NK-92 treated with Interleukin-12 subunit alpha and Interleukin-12 subunit beta, amount 100 ng/mL, for 24 hours (cell line): ENCODE measurements at regions not wholly inside any gene's neighbourhood (a gene's known extent, or its start where the extent isn't known, plus 50 kb on each side); places are given as distances from the start of the nearest gene placed in this dataset.
"Not testable (repeated sequence)": the region's sequence is repeated elsewhere in the genome, so short reads cannot be mapped to it uniquely, and the experiment has no call there.

ENCODE experiments used
- DNase-seq: peaks from one replicate; lab custom pipeline; 2025; lab: John Stamatoyannopoulos, UW

DNA sequence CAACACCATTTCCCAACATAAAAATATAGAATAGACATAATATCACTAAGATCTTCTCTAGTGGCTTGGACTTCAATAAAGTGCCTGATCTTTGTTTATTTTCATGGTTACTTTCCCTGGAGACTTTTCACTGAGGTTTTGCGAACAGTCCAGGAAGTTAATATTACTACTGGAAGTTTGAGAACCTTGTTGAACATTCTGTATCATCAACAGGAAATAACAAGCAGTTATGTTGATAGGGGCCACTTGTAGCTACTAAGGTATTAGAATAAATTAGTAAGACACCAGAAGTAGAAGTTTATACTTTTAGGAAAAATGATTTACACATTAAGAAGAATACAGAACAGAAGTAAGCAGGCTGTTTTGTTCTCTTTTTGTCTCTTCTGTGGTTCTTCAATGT, 180.2 kb downstream of the TFAP2B start:
- no peak for DNase-seq

DNA sequence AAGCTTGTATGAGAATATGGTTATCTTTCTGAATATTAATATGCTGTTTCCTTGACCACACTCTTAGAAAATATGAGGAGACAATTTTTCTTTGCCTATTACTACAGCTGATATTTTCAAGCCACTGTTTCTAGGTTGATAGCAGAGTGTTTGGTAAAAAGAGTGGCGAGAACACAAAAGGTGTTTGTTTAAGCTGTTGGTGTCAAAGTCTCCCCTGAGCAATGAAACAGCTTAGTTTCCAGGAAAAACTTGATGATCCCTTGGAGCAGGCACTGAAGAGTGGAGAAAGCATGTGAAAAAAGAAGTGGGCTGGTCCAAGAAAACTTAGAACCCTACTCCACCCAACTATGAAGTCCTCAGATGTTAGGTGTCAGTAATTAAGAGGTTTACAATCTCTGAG, 182.7 kb downstream of the TFAP2B start:
- DNase-seq, result no peak

DNA sequence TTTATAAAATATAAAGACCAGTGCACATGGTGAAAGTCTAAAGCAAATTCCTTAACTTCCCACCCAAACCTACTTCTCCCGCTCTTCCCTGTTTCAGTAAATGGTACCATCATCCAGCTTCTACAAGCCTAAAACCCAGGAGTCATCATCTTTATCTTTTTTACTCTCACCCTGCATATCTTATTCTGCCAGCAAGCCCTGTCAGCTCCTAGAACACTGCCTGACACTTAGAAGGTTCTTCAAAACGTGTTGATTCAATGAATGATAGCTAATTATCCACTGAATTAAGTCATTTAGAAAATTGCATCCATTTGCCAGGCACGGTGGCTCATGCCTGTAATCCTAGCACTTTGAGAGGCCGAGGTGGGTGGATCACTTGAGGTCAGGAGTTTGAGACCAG, 185.7 kb downstream of the TFAP2B start:
- DNase-seq, result no peak

DNA sequence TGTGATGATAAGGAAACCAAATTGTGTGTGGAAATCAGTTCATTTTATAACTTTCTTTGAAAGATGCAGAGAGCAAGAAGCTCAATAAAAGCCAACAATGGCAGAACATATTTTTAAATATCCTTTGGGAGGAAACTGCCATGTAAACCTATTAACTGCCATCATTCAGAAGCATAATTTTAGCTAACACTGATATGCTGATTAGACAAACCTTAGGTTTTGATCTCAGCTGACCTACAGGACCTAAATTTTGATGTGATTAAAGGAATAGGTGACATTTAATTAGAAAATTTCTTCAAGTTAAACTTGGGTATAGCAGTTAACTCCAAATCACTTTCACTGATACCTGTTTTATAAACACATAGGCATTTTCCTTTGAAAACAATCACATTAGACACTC, 187.1 kb downstream of the TFAP2B start:
- DNase-seq, result no peak

DNA sequence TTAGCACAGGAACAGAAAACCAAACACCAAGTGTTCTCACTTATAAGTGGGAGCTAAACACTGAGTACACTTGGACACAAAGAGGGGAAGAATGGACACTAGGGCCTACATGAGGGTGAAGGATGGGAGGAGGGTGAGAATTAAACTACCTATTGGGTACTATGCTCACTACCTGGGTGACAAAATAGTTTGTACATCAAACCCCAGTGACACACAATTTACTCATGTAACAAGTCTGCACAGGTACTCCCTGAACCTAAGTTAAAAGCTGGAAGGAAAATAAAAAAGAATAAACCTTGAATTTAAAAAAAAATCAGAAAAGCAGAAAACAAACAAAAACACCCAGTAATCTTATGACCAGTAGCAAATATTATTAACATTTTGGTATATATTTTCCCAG, 188.6 kb downstream of the TFAP2B start:
- no peak for DNase-seq

DNA sequence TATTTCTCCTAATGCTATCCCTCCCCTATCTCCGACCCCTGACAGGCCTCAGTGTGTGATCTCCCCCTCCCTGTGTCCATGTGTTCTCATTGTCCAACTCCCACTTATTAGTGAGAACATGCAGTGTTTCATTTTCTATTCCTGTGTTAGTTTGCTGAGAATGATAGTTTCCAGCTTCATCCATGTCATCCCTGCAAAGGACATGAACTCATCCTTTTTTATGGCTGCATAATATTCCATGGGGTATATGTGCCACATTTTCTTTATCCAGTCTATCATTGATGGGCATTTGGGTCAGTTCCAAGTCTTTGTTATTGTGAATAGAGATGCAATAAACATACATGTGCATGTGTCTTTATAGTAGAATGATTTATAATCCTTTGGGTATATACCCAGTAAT, 190.0 kb downstream of the TFAP2B start:
- not testable (repeated sequence) for DNase-seq

DNA sequence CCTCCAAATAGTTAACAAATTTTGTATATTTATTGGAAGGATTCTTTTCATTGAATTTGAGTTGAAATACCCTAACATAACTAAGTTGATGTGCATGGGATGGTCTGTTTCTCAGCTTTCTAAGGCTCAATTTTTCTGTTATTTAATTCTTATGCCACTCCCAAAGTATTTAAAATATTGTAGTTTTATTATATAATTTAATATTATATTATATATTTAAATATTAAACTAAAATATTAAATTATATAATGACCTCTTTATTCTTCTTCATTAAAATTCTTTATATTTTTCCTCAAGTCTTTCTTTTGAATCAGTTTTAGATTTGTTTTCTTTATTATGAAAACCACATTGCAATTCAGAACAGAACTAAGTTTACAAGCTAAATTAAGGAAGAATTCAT, 194.7 kb downstream of the TFAP2B start:
- DNase-seq, result no peak

DNA sequence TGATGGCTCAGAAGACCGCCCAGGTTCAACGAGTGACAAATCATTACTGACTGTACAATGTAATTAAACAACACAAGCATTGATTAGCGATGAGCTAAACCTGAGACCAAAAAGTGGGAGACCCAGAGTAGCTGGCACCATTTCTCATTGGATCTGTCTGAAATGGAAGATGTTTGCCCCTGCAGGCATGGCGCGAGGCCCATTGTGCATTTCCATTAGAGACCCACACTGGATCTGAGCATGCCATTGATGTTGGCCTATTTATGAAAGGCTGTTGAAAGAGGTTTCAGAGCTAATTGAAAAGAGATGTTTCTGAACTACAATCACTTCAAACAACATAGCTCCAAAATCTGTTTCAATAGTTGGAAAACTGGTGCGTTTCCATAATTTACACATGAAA, 196.7 kb downstream of the TFAP2B start:
- no peak for DNase-seq

DNA sequence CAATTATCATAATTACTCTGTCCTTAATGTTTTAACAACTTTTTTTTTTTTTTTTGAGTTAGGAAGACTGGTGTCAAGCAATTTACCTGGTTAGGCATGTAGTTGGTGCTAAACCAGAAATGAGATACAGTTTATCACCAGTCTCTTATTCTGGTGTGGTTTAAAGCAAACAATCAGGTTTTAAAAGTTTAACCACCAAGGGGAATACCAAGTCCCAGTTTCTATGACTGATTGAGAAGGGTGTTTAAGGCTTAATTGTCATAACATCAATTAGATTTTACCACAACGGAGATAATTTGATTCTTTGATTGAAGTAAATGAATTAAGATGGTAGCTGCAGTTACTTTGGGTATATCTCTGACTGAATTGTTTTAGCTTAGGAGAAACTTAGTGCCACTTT, 197.8 kb downstream of the TFAP2B start:
- no peak for DNase-seq

DNA sequence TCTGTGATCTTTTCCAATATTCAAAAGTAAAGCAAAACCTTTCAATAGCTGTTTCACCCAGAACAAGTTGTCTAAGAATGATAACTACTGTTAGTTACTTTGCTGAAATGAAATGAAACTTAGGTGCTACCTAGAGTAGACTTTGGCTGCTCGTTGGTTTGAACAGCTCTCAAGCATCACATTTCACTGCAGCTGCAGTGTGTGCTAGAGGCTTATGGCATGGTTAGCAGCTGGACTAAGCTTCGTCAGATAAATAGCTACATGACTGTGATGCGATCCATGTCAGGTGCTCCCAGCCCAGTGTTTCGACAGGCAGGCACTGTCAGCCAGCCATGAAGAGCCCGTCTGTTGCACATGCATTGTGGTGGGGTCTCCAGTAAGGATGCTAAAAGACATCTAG, 201.1 kb downstream of the TFAP2B start:
- DNase-seq, result no peak

DNA sequence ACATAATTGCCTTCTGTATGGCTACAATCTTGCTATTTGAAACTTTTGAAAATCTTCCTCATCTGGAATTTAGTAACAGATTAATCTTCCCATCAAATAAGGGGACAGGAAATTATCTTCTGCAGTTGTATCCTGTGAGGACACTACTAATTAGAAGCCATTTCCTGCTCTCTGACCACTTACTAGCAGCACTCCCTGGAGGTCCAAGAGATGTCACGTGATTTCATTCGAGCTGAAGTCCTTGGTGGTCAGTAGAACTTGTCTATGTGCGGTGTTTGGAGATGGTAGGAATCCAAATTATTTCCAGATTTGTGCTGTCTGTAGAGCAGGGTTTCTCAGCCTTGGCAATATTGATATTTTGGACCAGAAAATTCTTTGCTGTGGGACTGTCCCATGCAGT, 202.5 kb downstream of the TFAP2B start:
- DNase-seq, result no peak

DNA sequence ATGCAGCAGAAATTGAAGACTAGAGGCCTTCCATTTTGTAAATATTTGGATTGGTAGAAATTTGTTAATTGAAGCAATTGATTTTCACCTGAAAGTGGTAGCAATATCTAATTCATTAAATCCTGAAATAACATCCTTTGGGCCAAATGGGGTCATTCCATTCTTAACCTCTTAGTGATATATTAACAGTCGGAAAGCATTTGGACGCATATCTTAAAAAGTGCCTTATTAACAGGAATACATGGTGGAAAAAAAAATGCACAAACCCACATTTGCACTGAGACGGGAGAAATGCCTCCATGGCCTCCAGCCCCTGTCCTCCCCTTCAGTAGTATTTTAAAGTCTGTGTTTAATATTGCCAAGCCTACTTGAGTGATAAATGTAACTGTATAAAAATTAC, 205.5 kb downstream of the TFAP2B start:
- no peak for DNase-seq

DNA sequence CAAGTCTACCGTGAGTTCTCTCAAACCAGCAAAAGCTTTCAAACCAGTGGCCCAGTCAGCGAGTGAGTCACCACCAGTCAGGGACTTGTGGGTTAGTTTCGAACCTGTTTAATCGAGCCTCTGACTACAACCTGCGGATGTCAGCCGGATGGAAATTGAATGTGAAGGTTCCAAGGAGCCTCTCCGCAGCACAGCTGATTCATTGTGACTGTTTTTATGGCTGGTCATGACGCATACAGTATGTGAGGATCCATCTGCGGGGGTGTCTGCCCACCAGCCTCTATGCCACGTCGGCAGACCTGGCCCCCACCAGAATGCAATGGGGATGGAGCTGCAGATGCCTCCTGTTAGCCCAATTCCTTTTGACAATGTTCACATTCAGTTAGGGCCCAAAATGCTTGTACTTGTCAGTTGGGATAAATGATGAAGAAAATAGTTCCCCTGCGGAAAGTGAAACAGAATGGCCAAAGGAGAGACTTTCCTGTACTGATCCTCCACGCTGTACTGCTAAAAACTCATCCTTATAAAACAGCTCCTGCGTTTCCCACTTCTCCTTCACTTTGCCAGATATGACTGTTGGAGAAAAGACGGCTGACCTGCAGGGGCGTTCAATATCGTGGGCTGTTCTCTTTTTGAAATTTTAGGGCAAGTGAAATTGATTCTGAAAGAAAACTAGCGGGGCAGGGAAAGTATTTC, 206.6 kb downstream of the TFAP2B start:
- no peak for DNase-seq

DNA sequence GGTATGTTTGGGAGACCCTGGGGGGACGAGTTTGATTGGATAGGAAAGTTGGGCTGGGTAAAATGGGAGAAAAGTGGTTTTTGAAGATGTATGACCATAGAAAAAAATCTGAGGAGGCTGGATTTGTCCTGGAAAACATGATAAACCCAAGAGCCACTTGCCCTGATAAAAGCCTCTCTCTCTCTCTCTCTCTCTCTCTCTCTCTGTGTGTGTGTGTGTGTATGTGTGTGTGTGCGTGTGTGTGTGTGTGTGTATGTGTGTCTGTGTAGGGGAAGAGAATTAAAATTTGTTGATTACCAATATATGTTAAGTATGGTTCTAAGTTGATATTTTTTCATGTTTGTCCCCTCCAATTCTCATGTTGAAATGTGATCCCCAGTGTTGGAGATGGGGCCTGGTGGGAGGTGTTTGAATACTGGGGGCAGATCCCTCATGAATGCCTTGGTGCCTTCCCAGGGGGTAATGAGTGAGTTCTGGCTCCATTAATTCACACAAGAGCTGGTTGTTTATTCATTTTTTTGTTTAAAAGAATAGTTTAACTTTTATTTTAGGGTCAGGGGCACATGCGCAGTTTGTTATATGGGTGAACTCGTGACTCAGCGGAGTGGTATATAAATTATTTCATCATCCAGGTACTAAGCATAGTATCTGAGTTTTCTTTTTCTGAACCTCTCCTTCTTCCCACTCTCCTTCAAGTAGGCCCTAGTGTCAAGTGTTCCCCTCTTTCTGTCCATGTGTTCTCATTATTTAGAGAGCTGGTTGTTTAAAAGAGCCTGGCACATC, 208.8 kb downstream of the TFAP2B start:
- DNase-seq, result no peak

DNA sequence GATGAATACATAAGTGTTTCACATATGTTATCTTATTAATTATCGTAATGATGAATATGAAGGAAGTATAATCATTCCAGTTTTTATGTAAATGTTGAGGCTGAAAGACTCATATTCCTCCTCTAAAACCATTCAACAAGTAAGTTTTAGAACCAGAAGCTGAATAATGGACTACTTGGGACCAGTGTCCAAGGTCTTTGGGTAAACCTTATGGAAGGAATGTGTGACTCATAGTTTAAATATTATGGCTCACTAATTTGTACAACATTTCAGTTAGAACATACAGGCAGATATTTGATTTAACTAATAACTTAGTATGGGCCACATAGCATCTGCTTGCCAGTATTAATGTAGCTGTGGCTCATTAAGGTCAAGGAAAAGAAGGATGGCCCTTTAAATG, 209.6 kb downstream of the TFAP2B start:
- DNase-seq, result no peak

DNA sequence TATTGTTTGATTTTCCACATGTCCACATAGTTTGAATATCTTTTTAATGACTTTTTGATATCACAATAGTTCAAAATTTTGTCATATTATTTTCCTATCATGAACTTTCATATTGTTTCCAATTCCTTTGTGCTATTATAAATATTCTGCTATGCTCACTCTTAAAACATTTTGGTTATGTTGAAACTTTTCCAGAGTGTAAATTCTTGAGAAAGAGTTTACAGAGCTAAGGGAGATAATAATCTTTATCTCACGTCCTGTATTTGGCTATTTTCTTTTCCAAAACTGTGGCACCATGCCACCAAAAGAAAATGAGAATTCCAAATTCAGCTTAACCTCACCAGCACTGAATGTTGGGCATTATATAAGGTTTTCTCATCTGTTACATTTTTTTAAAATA, 210.9 kb downstream of the TFAP2B start:
- DNase-seq, result no peak

DNA sequence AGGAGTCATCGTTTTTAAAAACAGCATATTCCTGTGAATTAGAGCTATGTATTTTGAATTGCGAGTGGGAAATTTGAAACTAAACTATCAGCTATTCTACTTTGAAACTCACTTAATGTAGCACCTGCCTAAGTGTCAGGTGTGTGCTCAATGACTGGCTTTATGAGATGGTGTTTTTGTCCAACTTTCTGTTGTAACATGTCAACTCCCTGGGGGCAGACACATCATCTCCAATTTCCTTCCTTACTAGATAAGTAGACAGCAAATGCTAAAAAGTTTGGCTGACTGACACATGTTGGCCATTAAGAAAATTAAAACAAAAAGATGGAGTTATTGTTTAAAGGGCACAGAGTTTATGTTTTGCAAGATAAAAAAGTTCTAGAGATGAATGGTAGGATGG, 226.9 kb downstream of the TFAP2B start:
- no peak for DNase-seq

DNA sequence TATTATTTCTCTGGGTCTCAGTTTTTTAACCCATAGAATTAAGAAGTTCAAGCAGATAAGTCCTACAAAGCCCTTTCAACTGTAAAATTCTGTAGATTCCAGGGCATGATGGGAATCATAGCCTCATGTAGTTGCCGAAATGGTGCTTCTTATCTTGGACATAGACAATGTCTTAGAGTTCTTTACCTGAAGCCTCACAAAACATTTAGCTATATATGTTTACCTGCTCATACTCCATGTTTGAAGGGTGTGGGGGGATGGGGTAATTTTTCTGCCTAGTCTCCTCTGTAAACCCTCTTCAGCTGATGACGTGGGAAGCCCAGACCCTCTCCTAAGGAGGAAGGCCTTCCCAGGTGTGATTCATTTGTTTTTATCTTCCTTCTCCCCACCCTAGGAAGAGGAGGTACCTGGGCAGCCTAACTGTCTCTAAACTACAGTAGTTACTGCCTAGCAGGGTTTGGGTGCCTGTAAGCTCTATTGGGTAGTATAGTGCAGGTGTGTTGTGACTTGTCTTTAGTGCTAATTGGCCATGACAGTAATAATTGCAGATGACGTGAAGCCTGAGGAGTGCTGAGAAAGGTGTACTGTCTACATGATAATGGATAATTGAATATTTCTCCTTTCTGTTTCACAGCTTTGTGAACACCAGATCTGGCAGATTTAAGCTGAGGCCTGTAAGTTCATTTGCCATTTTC, 230.8 kb downstream of the TFAP2B start:
- no peak for DNase-seq

DNA sequence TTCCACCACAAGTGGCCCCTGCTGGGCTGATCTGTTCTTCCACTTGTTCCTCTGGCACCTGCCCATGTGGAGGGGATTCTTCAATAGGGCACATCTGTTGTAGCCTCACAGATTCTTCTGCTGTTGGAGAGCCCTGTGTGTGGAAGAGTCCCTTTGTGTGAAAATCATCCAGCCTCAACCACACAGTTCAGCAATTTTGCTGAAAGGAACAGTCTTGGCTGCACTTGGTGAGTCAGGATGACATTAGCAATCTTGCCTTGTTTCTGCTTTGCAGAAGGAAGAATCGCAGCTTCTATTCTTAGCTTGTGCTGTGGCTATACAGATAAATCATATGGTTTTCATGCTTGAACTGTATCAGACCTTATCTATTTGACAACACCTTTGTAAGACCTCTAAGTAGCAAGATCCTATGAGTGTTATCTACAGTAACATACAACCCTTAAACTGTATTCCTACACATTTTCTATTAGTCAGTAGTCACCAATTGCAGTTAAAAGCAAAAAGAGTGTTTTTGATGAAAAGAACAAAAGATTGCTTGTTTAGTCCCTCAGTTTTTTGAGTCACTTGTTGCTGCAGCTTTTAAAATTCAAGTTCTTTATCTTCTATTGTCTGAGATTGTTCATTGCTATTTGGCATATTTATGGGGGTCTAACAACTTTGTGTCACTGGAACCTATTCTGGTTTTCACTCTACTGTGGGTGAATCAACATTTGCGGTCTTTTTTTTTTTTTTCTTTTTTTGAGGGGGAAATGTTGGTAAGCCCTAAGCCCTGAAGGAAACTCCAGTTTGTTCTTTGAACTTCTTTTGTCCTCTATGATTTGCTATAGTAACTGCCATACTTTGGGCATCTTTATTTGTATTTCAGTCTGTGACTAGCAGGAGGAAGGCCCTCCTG, 231.6 kb downstream of the TFAP2B start:
- no peak for DNase-seq

DNA sequence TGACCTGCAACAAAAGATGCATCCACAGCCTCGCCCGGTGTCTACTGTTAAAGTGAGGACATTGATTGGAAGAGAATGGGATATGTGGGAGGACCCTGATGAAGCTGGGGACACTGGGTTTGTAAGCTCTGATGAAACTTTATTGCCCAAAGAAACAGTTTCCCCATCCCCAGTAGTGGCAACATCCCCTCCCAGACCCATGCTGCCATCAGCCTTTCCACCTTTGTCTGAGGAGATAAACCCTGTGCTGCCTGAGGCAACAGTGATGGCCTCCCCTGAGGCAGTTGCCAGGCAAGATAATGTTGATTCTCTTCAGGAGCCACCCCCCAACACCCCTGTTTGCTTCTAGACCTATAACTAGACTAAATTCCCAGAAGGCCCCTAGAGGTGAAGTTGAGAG, 234.0 kb downstream of the TFAP2B start:
- DNase-seq, result not testable (repeated sequence)

DNA sequence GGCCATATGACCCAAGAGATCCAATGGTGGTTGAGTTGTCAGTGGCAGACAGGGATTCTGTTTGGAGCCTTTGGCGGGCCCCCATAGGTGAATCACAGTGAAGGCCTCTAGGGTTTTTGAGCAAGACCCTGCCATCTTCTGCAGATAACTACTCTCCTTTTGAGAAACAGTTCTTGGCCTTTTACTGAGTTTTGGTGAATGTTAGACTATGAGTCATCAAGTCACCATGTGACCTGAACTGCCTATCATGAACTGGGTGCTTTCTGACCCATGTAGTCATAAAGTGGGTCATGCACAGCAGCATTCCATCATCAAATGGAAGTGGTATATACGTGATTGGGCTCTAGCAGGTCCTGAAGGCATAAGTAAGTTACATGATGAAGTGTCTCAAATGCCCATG, 236.6 kb downstream of the TFAP2B start:
- DNase-seq, result not testable (repeated sequence)

DNA sequence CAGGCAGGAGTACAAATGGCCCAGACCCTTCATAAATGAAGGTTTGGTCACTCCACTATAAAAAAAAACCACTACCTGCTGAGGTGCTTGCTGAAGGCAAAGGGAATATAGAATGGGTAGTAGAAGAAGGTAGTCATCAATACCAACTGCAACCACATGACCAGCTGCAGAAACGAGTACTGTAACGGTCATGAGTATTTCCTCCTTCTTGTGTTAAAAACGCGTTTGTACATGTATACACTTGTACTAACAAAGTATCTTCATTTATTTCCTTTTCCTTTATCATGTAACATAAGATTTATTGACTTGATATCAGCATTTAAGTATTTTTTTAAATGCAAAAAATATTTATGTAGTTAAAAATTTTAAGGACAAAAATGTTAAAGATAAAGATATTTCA, 238.6 kb downstream of the TFAP2B start:
- DNase-seq, result no peak
